ENCODE measurements at regions not wholly inside any gene's neighbourhood (a gene's known extent, or its start where the extent isn't known, plus 50 kb on each side); places are given as distances from the start of the nearest gene placed in this dataset.
"Not testable (repeated sequence)": the region's sequence is repeated elsewhere in the genome, so short reads cannot be mapped to it uniquely, and the experiment has no call there.

DNA sequence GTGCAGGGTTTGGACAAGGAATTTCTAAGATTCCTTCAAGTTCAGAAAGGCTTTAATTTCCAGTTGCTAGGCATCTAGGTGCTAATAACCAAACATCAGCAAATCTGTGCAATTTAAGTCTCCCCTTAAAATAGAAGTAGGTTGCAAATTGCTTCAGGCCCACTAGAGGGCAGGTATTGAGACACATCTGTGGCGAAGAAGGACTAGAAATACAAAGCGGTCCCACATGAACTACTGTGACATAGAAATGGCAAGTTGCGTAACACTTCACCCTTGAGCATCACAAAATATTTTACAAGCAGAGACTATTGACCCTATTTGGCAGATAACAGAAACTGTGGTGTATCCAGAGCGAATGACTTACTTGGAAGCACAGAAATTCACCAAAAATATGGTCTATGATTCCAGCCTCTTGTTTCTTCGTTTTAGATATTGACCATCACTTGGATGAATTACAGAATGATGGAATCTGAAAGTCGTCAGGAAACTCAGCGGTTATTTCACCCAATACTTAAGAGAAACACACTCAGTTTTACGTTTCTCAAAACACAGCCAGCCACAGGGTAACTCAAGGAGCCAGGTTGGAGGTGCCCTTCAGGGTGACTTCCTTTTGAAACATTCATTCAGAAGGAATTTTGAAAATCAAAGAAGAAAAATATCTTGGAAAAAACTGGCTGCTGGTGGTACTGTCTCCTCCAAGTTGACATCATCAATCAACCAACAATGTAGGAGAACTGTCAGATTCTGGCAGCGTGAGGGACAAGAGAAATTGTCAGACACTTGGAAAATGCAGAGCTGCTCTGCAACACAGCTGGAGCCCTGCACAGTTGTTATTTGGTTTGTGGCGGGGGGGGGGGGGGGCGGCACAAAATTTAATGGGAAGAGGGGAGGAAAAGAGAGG is 256.3 kb upstream of the MINDY3 start:
- DNase-seq (ENCODE audit: low read depth in 2 of 2): peak in 1 of 2 donors; percentile 1

DNA sequence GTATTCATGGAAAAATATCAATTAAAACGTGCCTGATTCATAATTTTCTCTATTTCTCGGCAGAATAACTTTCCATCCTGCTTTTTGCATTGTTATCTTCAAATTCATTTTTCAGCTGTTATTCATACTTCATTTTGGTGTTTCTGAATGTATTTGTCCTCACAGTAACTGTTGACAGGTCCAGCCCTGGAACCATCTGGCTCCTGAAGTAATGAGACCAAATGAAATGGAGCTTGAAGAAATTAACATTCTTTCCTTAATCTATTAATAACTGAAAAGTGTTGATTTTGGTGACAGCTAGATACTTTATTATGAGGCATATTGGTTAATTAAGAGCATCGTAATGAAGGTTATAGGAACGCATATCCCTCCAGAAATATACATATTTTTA is 257.0 kb upstream of the MINDY3 start:
- no peak for DNase-seq (ENCODE audit: low read depth in 2 of 2)

DNA sequence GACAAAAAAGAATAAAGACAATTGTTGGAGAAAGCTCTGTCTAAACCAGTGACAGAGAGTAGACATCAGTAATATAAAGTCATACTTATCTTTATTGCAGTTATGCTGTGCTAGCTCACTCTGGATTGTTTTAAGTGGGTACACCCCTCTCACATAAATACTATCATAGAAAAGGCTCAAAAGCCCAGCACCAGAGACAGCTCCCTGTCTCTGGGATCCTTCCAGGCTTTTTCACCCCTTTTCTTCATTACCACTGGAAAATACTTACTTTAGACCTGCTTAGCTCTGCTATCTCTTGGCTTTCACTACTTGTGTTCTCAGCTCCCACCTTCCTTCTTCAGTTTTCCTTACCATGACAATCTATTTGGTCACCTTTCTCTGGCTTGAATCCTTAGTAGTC is 259.1 kb upstream of the MINDY3 start:
- no peak for DNase-seq (ENCODE audit: low read depth in 2 of 2)

DNA sequence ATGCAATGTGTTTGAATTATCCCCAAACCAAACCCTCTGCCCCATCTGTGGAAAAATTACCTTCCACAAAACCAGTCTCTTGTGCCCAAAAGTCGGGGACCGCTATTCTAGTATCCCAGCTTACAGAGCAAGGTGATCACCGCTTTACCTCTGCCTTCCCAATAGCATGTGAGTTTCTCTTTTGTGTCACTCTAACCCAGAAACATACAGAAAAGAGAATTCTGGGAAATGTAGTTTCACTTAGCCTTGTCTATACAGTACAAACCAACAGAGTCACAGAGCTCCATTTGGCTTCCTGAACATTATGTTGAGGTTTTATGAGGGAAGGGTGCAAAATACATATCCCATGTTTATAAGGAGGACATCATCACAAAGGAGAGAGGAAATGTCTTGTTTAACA is 260.3 kb upstream of the MINDY3 start:
- DNase-seq (ENCODE audit: low read depth in 2 of 2): no peak

DNA sequence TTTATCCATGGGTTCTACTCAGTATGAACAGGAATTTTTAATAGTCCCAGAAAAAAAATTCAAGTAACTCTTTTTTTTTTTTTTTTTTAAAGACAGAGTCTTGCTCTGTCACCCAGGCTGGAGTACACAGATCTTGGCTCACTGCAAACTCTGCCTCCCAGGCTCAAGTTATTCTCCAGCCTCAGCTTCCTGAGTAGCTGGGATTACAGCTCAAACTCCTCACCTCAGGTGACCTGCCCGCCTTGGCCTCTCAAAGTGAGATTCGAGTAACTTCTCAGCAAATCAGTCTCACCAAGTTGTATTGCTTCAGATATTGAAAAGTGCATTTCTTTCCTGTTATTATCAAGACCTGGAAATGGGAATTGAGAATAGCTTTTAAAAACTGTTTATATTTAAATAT is 281.2 kb upstream of the MINDY3 start:
- no peak for DNase-seq (ENCODE audit: low read depth in 2 of 2)

DNA sequence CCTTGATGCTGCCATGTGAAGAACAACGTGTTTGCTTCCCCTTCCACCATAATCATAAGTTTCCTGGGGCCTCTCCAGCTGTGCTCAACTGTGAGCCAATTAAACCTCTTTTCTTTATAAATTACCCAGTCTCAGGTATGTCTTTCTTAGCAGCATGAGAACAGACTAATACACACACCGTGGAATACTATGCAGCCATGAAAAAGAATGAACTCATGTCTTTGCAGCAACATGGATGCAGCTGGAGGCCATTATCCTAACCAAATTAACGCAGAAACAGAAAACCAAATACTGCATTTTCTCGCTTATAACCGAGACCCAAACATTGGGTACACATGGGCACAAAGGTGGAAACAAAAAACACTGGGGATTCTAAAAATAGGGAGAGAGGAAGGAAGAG is 286.7 kb upstream of the MINDY3 start:
- DNase-seq (ENCODE audit: low read depth in 2 of 2): no peak

DNA sequence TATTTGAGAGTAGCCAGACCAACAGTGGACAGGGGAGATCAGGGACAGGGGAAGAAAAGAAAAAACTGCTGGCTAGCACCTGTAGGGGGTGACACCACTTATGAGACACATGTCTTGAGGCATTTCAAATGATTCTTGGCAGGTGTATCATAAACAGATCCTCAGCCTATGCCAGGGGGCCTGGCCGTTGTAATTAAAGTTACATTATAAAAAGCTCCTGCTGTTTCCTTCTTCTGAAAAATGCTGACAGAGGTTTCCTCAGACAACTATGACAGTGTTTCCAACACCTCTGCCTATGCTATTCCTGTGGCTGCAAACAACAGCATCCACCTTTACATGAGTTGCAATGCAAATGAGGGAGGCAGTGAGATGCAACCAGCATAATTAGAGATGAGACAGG is 281.0 kb upstream of the PTER start:
- no peak for DNase-seq (ENCODE audit: low read depth in 2 of 2)

DNA sequence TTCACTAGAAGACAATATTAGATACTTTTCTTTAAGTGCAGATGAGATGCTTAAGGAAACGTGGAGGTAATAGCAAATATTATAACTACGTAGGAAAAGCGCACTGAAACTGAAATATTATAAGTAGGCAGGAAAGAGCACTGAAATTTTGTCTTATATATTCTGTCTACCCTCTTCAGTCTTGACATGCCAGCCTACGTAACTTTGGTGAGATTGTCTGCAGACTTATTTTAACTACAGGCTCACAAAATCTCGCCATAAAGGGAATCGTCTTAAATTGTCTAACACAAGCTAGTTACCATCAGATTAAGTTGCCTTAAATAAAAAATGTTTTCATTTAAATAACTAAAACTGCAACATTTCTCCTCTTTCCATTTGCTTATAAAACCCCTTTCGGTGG is 280.1 kb upstream of the PTER start:
- DNase-seq (ENCODE audit: low read depth in 2 of 2): no peak

DNA sequence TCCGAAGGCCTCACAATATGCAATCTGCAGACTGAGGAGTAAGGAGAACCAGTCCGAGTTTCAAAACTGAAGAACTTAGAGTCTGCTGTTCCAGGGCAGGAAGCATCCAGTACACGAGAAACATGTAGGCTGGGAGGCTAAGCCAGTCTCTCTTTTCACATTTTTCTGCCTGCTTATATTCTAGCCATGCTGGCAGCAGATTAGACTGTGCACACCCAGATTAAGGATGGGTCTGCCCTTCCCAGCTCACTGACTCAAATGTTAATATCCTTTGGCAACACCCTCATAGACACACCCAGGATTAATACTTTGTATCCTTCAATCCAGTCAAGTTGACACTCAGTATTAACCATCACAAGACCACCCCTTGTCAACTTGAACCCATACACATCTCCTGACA is 271.7 kb upstream of the PTER start:
- not testable (repeated sequence) for DNase-seq (ENCODE audit: low read depth in 2 of 2)

DNA sequence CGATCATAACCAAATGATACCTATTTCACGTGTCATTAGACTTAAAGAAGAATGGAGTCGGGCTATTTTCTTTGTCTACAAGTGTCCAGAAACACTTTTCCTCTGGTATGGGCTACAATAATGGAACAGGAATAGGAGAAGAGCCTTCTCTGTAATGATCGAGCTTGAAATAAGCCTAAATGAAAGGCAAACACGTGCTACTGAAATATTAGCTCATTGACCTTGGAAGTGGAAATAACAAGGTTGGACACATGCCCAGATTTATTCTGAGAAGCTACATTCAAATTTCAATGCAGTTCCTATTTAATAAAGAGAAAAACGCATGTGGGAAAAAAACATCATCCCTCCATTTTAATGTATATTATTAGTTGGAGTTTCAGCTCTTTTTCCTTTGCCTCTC is 254.7 kb upstream of the PTER start:
- no peak for DNase-seq (ENCODE audit: low read depth in 2 of 2)

DNA sequence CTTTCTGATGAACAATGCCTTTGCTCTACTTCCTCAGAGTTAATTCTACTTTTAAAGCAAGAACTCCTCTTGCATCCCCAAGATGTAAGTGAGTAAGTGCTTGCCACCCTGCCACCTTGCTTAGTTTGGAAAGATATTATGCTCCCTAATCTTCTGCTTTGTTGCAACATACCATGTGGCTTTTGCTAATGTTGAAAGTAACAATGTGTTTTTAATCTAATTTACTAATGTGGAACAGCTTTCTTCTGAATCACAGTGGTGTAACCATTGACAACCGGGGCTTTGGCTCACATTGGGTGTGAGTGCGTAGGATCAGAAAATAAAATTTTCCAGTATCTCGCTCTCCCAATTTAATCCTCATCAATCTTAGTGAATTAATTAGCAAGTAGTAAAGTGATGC is 254.1 kb upstream of the PTER start:
- DNase-seq (ENCODE audit: low read depth in 2 of 2): no peak

DNA sequence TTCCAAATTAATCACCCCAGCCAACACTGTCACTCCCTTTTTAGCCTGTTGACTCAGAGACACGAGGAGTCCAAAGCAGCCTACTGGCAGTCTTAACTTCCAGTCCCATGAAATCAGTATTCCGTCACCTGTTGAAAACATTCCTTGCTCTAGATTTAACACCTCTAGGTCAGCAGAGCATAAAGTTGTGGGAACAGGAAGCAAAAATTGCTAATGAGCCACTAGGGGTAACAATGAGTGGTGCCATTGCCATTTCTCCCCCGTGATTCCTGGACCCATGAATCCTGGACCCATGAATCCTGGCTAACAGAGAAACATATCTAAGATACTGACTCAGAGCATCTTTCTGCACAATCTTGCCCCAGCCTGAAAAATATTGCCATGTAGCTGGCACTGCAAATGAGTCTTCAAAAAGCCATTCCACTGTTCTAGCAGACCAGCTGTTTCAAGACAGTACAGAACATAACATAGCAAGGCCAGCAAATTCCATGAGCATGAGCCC is 252.7 kb upstream of the PTER start:
- no peak for DNase-seq (ENCODE audit: low read depth in 2 of 2)

DNA sequence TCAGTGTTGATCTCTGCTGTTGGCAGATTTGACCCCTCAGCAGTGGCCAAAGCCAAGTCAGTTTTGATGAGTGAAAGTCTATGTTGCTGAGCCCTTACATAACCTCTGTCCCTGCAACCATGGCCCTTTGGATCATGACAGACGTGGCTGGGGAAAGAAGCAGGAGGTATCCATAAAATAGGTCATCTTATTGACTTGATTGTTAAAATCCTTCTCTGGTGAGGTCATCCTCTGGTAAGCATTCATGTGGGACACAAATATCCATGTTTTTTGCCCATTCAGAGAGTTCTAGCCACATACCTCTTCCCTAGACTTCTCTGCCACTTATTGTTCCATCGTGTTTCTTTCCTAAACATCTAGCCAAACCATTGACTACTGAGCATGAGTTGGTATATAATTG is 251.9 kb upstream of the PTER start:
- DNase-seq (ENCODE audit: low read depth in 2 of 2): no peak

DNA sequence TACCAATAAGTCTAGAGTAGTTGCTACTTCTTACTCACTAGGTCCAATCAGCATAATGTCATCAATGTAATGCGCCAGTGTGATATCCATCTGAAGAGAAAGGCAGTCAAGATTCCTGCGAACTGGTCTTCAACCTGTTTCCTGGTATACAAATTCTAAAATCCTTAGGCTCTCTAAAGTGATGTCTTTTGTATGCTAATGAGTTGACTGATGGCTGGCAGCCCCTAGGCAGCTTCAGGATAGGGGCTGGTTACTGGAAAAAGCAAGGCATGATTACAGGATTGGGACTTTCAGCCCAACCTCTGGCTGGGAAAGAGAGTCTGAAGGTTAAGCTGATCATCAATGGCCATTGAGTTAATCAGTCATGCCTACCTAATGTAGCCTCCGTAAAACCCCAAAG is 250.2 kb upstream of the PTER start:
- no peak for DNase-seq (ENCODE audit: low read depth in 2 of 2)

DNA sequence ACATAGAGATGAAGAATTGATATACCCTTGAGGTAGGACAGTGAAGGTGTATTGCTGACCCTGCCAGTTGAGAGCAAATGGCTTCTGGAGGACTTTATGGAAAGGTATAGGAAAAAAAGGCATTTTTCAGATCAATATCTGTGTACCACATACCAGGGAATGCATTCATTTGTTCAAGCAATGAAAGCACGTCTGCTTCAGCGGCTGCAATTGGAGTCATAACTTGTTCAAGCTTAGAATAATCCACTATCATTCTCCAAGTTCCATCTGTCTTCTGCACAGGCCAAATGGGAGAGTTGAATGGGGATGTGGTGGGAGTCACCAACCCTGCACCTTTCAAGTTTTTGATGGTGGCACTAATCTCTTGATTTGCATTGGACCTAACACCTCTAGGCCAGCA is 249.6 kb upstream of the PTER start:
- DNase-seq (ENCODE audit: low read depth in 2 of 2): no peak

DNA sequence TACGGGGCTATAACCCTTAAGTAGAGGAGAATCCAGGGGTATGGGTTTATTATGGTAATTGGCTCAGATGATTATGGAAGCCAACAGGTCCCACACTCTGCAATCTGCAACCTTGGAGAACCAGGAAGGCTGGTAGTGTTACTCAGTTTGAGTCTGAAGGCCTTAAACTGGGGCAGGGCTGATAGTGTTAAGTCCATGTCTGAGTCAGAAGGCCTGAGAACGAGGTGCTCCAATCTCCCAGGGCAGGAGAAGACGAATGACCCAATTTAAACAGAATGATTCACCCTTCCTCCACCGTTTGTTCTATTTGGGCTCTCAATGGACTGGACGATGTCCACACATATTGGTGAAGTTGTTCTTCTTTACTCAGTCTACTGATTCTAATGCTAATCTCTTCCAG is 244.5 kb upstream of the PTER start:
- DNase-seq (ENCODE audit: low read depth in 2 of 2): no peak

DNA sequence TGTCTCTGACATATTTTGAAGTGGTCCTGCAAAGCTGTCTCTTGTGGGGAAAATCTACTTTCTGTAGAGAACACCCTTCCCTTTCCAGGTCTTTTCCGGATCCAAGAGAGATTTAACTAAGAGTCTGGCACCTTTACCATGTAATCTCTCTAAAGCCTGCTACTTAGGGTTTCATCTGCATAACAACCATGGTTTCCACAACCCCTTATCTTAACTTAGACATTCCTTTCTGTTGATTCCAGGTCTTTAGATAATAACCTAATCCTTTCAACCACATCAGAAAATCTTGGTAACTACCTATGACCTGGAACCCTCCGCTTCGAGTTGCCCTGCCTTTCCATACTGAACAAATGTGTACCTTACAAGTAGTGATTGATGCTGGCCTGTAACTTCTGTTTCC is 243.6 kb upstream of the PTER start:
- no peak for DNase-seq (ENCODE audit: low read depth in 2 of 2)

DNA sequence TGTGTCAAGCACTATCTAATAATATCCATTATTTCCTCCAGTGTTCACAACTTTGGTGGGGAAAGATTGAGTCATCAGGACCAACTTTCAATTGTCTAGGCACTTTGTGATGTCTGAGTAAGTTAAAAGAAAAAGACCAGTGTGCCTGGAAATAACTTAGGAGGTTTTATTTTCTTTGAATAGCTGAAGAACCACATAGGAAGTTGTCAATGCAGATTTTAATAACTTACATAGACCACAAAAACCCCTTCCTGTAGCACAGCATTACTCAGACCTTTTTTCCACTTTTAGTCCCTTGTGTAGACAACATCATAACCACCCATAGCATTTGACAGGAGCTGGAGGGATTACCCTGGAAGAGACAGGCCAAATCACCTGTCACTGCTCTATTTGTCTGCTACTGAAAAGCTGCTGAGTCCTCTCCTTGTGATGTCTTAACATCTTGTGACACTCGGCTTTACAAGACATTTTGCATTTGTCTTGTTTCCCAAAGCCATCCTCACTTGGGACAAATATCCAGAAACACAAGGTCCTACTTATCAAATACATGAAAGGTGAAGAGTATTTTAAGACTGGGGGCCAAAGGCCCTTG is 241.5 kb upstream of the PTER start:
- no peak for DNase-seq (ENCODE audit: low read depth in 2 of 2)

DNA sequence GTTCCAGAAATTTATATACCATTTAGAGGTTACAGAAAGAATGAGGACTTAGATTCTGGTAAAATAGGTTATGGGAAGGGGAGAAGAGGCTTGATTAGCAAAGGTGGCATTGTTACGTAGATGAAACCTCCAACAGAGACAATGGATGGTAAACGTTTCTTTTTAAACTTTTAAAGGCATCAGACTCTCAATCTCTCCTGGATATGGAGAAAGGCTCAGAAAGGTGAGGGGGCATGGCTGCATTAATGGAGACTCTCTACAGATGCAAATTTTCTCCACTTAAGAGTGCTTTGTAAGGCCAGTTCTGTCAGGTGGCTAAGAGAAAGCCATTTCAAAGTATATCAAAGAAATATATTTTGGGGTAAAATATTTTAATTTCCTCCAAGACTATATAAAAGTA is 240.9 kb upstream of the PTER start:
- DNase-seq (ENCODE audit: low read depth in 2 of 2): no peak

DNA sequence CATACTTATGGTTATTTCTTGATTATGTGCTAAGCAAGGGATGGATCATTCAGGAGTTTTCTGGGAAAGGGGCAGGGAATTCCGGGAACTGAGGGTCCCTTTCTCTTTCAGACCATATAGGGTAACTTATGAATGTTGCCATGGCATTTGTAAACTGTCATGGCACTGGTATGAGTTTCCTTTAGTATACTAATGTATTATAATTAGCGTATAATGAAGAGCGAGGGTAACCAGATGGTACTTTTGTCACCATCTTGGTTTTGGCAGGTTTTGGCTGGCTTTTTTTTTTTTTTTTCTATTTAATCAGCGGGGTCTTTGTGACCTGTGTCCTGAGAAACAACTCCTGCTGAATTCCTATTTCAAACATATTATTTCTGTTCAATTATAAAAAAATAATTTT is 237.6 kb upstream of the PTER start:
- DNase-seq (ENCODE audit: low read depth in 2 of 2): no peak

DNA sequence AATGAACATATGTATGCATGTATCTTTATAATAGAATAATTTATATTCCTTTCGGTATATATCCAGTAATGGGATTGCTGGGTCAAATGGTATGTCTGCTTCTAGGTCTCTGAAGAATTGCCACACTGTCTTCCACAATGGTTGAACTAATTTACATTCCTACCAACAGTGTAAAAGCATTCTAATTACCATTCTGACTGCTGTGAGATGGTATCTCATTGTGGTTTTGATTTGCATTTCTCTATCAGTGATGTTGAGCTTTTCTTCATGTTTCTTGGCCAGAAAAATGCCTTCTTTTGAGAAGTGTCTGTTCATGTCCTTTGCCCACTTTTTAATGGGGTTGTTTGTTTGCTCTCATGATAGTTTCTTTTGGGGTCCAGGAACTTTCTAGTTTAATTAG is 213.2 kb upstream of the PTER start:
- not testable (repeated sequence) for DNase-seq (ENCODE audit: low read depth in 2 of 2)

DNA sequence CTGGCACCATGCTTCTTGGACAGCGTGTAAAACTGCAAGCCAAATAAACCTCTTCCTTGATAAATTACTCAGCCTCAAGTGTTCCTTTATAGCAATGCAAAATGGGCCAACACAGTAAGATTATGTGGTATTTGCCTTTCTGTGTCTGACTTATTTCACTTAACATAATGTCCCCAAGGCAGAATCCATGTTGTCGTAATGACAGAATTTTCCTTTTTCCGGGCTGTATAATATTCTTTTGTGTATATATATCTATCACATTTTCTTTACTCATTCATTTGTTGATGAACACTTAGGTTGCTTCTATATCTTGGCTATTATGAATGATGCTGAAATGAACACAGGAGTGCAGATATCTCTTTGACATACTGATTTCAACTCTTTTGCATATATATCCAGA is 209.1 kb upstream of the PTER start:
- DNase-seq (ENCODE audit: low read depth in 2 of 2): no peak

DNA sequence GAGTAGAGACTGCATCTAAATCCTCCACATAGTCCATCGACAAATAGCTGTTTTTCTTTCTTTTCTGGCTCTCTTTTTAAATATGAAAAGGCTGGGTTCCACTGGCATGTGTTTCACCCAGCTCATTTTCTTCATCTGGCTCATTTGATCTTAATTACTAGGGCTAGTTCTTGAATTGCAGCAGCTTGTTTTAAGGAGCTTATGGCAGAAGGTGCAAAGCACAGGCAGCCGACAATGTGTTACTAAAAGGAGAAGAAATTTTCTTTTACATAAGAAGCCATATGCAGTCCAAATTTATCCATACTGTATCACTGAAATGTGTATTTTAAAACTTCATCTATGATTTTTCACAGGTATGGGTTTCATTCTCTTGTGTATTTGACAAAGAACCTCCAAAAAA is 205.6 kb upstream of the PTER start:
- no peak for DNase-seq (ENCODE audit: low read depth in 2 of 2)
